Astrocyte of the cerebellum (primary cell): ENCODE measurements at regions not wholly inside any gene's neighbourhood (a gene's known extent, or its start where the extent isn't known, plus 50 kb on each side); places are given as distances from the start of the nearest gene placed in this dataset.

ENCODE experiments used
- DNase-seq: peaks from one replicate; pipeline ENCODE4 v3.0.0-alpha.2; 2011; ENCODE audit warnings: low read depth
- H3K4me3 ChIP-seq: 2 replicates; pipeline ENCODE4 v1.5.1; 2011; ENCODE audit warnings: mild to moderate bottlenecking, low read depth, low read length, moderate library complexity
- in situ Hi-C: cut with HindIII; loops from 2 replicates; pipeline ENCODE4 v1.10.0; 2017; ENCODE audit warnings: low sequenced_read_pairs
- TF ChIP-seq, protein P1 (sequence below): IDR thresholded peaks from 2 replicates; pipeline ENCODE4 v1.5.1; 2012; ENCODE audit warnings: low read length, low read depth, moderate library complexity, mild to moderate bottlenecking; ENCODE audit errors: missing control alignments

DNA sequence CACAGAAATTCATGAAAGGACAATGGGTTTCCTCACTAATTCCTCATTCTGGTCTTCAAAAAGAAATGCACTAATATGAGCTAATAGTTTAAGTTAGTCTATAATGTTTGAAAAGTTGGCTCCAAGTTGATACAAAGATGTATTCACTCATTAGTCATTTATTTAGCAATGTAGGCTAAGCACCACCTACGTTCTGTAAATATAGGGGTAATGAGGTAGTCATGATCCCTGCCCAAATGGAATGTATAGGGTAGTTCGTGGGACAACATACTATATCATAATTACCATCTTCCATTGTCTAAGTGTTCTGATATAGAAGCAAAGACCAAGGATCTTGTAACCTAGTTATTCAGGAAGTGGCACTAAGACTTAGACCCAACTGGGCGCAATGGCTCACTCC, 86.5 kb downstream of the DIO2 start:
- TF ChIP-seq, protein P1, sequence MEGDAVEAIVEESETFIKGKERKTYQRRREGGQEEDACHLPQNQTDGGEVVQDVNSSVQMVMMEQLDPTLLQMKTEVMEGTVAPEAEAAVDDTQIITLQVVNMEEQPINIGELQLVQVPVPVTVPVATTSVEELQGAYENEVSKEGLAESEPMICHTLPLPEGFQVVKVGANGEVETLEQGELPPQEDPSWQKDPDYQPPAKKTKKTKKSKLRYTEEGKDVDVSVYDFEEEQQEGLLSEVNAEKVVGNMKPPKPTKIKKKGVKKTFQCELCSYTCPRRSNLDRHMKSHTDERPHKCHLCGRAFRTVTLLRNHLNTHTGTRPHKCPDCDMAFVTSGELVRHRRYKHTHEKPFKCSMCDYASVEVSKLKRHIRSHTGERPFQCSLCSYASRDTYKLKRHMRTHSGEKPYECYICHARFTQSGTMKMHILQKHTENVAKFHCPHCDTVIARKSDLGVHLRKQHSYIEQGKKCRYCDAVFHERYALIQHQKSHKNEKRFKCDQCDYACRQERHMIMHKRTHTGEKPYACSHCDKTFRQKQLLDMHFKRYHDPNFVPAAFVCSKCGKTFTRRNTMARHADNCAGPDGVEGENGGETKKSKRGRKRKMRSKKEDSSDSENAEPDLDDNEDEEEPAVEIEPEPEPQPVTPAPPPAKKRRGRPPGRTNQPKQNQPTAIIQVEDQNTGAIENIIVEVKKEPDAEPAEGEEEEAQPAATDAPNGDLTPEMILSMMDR = no peak
- in situ Hi-C loops = no loop called here
- no peak for DNase-seq
- no peak overlapping the region for H3K4me3 ChIP-seq

DNA sequence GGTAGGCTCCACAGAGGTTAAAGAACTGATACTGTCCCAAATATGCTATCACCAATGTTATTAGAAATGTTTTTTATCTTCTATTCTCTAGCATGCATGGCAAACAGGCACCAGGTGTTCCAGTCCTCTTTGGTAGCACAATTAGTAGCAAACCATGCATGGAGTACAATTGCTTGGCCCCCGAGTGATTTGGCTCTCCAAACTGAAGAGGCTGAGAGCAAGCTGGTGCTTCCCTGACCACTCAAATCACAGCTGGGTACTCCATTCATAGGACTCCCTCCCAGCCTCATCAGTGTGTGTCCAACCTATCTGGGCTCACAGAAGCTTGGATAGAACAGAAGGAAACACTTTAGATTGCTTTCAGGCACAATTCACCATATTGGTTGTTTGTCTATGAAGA, 93.4 kb downstream of the DIO2 start:
- no peak overlapping the region for H3K4me3 ChIP-seq
- DNase-seq = no peak
- TF ChIP-seq, protein P1 = no peak
- in situ Hi-C loops = no loop called here

DNA sequence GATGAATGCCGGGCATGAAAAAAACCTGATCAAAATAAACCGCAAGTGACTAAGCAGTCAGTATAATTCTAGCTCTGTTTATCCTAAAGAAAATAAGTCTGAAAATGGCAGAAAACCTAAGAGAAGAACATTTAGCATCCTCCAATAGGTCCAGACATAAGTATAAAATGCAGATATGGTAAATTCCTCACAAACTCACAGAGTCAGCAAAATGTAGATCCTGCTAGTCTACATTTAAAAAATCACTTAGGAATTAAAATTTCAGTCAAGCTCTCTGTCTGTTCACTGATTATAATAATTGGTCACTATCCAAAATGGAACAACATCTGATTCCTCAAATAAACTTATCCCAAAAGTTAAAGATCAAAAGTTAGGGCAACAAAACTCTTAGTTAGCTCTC, 95.1 kb downstream of the DIO2 start:
- no peak for DNase-seq
- in situ Hi-C loops = no loop called here
- TF ChIP-seq, protein P1 = no peak
- no peak overlapping the region for H3K4me3 ChIP-seq

DNA sequence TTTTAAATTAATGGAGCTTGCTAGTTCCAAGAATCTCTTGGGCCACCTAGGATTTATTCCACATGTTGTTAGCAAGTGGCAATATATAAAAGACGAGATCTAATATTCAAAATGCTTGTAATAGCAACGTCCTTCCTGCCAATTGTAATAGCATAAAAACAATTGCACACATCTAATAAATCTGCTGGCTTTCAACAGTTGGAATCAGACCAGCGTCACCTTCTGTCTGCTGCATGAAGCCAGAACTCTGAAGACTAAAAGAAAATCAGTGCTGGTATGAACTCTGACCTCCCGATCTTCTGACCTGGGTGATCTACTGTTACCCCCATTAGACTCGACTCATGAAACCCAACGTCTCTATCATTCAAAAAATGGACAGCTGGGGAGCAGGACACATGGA, 100.6 kb downstream of the DIO2 start:
- no peak for DNase-seq
- in situ Hi-C loops = no loop called here
- TF ChIP-seq, protein P1 = no peak
- H3K4me3 ChIP-seq = no peak overlapping the region

DNA sequence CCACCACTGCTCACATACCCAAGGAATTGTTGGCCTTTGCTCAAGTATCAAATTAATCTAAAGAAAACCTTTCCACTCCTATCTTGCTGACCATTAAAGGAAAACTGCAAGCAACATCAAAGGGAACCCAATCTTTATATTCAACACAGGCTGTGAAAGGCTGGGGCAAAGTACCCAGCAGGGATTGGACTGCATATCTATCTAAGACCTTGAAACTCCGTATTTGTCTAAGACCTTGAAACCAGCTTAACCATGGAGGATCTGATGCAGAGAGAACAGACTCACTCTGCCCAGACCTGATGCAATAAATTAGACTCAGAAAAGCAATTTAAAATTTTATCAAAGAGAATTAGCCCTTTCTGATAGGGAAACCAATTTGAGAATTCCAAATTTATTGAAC, 102.2 kb downstream of the DIO2 start:
- no peak for DNase-seq
- H3K4me3 ChIP-seq = no peak overlapping the region
- TF ChIP-seq, protein P1 = no peak
- in situ Hi-C loops = no loop called here

DNA sequence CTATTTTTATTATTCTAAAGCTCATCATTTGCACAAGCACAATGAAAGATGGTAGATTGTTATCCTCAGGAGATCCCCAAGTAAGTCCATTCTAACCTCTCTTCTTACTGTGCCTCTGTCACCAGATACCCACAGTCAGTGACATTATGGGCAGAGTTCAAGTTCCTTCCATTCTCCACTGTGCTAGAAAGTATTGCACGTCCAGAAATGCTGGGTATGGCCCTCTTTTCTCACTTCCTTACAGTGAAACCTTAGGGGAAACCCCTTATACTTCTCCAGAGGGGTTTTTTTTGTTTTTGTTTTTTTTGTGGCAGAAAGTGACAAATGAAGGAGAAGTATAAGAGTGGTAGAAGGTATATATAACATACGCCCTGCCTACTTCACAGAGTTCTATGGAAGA, 102.9 kb downstream of the DIO2 start:
- no peak for DNase-seq
- H3K4me3 ChIP-seq = no peak overlapping the region
- in situ Hi-C loops = no loop called here
- TF ChIP-seq, protein P1 = no peak

DNA sequence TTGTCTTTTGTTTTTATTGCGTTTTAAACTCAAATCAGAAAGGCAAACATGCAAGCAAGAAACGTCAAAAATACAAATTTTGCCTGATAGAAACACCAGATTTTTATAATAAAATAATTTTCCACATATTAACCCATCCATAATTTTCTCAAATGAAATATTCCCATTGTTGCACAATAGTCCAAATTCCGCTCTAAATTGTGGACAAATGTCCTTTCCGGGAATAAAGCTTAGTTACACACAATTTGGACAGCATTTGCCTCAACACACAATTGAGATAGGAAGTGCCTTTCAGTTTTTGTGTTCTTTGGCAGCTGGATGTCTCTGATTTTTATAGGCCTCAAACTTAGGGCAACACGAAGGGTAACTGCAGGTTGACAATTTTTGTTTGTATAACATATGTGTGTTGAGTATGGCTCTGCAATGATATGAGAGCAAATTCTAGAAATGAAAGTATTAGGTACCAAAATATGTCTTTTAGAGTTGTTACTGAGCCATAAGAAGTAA, 105.8 kb downstream of the DIO2 start:
- no peak for DNase-seq
- TF ChIP-seq, protein P1 = no peak
- in situ Hi-C loops = no loop called here
- H3K4me3 ChIP-seq = no peak overlapping the region
